ENCODE measurements at regions not wholly inside any gene's neighbourhood (a gene's known extent, or its start where the extent isn't known, plus 50 kb on each side); places are given as distances from the start of the nearest gene placed in this dataset.

DNA sequence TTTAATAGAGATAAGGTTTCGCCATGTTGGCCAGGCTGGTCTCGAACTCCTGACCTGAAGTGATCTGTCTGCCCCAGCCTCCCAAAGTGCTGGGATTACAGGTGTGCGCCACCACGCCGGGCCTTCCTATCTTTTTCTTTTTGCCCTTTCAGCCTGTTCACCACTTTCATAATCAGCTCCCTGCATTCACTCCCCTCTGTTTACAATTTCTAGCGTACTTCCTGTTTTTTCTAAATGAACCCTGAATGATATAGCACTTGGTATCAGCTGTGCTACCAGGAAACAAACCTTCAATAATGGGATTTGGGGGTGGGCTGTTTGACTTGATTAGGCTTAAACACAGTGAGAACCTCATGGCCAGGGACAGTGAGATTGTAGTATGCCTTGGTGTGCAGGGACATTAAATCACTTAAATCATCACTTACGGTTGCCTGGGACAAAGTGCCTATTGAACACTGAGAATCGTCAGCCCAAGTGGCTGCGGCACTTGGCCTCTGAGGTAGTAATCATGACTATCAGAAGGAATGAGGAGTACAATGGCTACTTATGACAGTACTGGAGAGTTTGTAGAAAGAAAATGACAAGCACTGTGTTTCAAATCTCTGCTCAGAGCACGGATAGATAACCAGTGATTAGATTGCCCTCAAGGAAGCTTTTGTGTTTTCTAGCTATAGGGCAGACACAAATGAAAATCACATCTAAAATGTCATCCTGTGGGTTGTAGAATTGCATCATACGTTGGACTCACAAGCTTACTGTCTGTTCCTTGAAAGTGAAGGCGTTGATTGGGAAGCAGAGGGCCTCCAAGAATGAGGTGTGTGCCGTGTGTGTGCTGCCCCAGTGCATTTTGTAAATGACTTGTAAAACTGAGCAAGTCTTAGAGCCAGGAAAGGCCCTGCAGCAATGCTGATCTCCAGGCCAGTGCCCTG, 661.8 kb downstream of the MATN1 start:
- TF ChIP-seq YY1 (IDR thresholded peaks at IDR 0.05; ENCODE audit: insufficient read depth, insufficient read length) = no peak
- no peak for TF ChIP-seq SUZ12 (IDR thresholded peaks at IDR 0.05; ENCODE audit: extremely low read depth, insufficient read depth, insufficient read length)
- no peak for TF ChIP-seq ZNF274 (IDR thresholded peaks at IDR 0.05; ENCODE audit: low read depth, low read length)

Measured in NT2/D1 (cell line).